A549 (cell line): ENCODE measurements at regions not wholly inside any gene's neighbourhood (a gene's known extent, or its start where the extent isn't known, plus 50 kb on each side); places are given as distances from the start of the nearest gene placed in this dataset.

Source experiments
- ATAC-seq, 2 experiments: fragments of 200-7000 bp in 1 of 2; fragments of >200 bp in 1 of 2; cut with Nextera tagmentation in 1 of 2; cut with Tn5 transposase in 1 of 2; 3 replicates each; pipeline versions ENCODE4 v1.8.0 to v1.9.1; 2018 to 2020; ENCODE audit warnings: mild to moderate bottlenecking in 1 of 2, moderate library complexity in 1 of 2
- CTCF ChIA-PET: fragments of 300-600 bp; sonication (Branson Sonifier 250); formaldehyde crosslinking; extraction: SDS; loops from one replicate; lab custom pipeline; 2021; ENCODE audit warnings: antibody characterized with exemption, inconsistent platforms; lab: Yijun Ruan, JAX
- POLR2A ChIA-PET: fragments of 350-600 bp; formaldehyde crosslinking; extraction: SDS; loops from one replicate; lab custom pipeline; 2021; ENCODE audit warnings: antibody characterized with exemption, inconsistent platforms; lab: Yijun Ruan, JAX
- DNase-seq, 2 experiments: peaks; one replicate each; pipeline versions ENCODE4 v3.0.0 to v3.0.0-alpha.2; 2011 to 2016; ENCODE audit warnings: low read depth in 1 of 2, low spot score in 1 of 2
- FAIRE-seq: peaks from 2 replicates; lab custom pipeline; 2011; peaks lifted over from hg19 to GRCh38; lab: Jason Lieb, UNC
- H3K27ac ChIP-seq, 2 experiments: fragments of >200 bp; sonication (Bioruptor Twin); formaldehyde crosslinking; 3 replicates each; pipeline ENCODE4 v1.5.1; 2016 to 2017
- H3K4me1 ChIP-seq: fragments of >200 bp; sonication (Bioruptor Twin); formaldehyde crosslinking; 3 replicates; pipeline ENCODE4 v1.6.1; 2016
- H3K4me2 ChIP-seq: fragments of >200 bp; sonication (Bioruptor Twin); formaldehyde crosslinking; 3 replicates; pipeline ENCODE4 v1.6.1; 2016
- H3K4me3 ChIP-seq: fragments of >200 bp; sonication (Bioruptor Twin); formaldehyde crosslinking; 3 replicates; pipeline ENCODE4 v1.5.1; 2016
- H3K9me3 ChIP-seq: fragments of >200 bp; sonication (Bioruptor Twin); formaldehyde crosslinking; 3 replicates; pipeline ENCODE4 v1.6.1; 2016
- CBX8 ChIP-seq: fragments of 200-600 bp; sonication (generic); IDR thresholded peaks from 2 replicates; pipeline ENCODE4 v1.6.1; 2016
- CEBPB ChIP-seq, 2 experiments: fragments of >200 bp in 1 of 2; sonication (Bioruptor Twin) in 1 of 2; formaldehyde crosslinking in 1 of 2; IDR thresholded peaks; 2 replicates each; pipeline ENCODE4 v1.6.1; 2012 to 2016
- CHD2 ChIP-seq: fragments of 150-350 bp; IDR thresholded peaks from 2 replicates; pipeline ENCODE4 v1.6.1; 2014; ENCODE audit warnings: low read length; ENCODE audit not compliant: partially characterized antibody
- CHD4 ChIP-seq: fragments of 200-600 bp; sonication (generic); IDR thresholded peaks from 2 replicates; pipeline ENCODE4 v1.6.1; 2016; ENCODE audit warnings: antibody characterized with exemption, mild to moderate bottlenecking, borderline replicate concordance
- FOSB ChIP-seq: fragments of 250-450 bp; sonication (Bioruptor Pico); IDR thresholded peaks from 2 replicates; pipeline ENCODE4 v1.5.0; 2020; ENCODE audit warnings: mild to moderate bottlenecking, moderate library complexity
- HOXA7 ChIP-seq: fragments of 250-450 bp; sonication (Bioruptor Pico); IDR thresholded peaks from 2 replicates; pipeline ENCODE4 v1.5.0; 2020; ENCODE audit warnings: mild to moderate bottlenecking, moderate library complexity
- HOXB13 ChIP-seq: fragments of 250-450 bp; sonication (Bioruptor Pico); IDR thresholded peaks from 2 replicates; pipeline ENCODE4 v1.5.0; 2020; ENCODE audit warnings: low read depth, mild to moderate bottlenecking, moderate library complexity
- KDM5A ChIP-seq: fragments of 200-600 bp; sonication (generic); IDR thresholded peaks from 2 replicates; pipeline ENCODE4 v1.6.1; 2016; ENCODE audit warnings: antibody characterized with exemption, mild to moderate bottlenecking
- MAFK ChIP-seq: fragments of 450-650 bp; IDR thresholded peaks from 2 replicates; pipeline ENCODE4 v1.6.1; 2014; ENCODE audit not compliant: partially characterized antibody
- MAZ ChIP-seq: fragments of 150-350 bp; IDR thresholded peaks from 2 replicates; pipeline ENCODE4 v1.6.1; 2014; ENCODE audit warnings: antibody characterized with exemption, low read depth, low read length, borderline replicate concordance
- POLR2A ChIP-seq: IDR thresholded peaks from 2 replicates; pipeline ENCODE4 v1.6.1; 2012; ENCODE audit warnings: mild to moderate bottlenecking, low read length
- RAD21 ChIP-seq, 2 experiments: fragments of >200 bp in 1 of 2; sonication (Bioruptor Twin) in 1 of 2; formaldehyde crosslinking in 1 of 2; IDR thresholded peaks in 1 of 2; conservative IDR thresholded peaks in 1 of 2; 2 replicates in 1 of 2; 3 replicates in 1 of 2; pipeline ENCODE4 v1.6.1; 2012 to 2018; ENCODE audit warnings: inconsistent platforms in 1 of 2
- RARB ChIP-seq: fragments of 250-450 bp; sonication (Bioruptor Pico); IDR thresholded peaks from 2 replicates; pipeline ENCODE4 v1.8.0; 2021; ENCODE audit warnings: mild to moderate bottlenecking, moderate library complexity
- RNF2 ChIP-seq: fragments of 200-600 bp; sonication (generic); IDR thresholded peaks from 2 replicates; pipeline ENCODE4 v1.6.1; 2016; ENCODE audit warnings: low read depth, mild to moderate bottlenecking, antibody characterized with exemption, moderate library complexity, borderline replicate concordance
- TP53 ChIP-seq: fragments of 250-450 bp; sonication (Bioruptor Pico); IDR thresholded peaks from 2 replicates; pipeline ENCODE4 v1.5.0; 2021; ENCODE audit warnings: mild to moderate bottlenecking, moderate library complexity
- ZFP36 ChIP-seq: fragments of 450-650 bp; IDR thresholded peaks from 2 replicates; pipeline ENCODE4 v1.6.1; 2014; ENCODE audit warnings: borderline replicate concordance; ENCODE audit not compliant: partially characterized antibody
- ZSCAN20 ChIP-seq: fragments of 250-450 bp; sonication (Bioruptor Pico); IDR thresholded peaks from 2 replicates; pipeline ENCODE4 v1.8.0; 2022; ENCODE audit warnings: mild to moderate bottlenecking, moderate library complexity
- WGBS: methylation state at CpG from one replicate; pipeline ENCODE4 v1.1.6; 2017; ENCODE audit errors: missing lambda C conversion rate; 5-methylcytosine and 5-hydroxymethylcytosine counted together
- TF ChIP-seq, protein P1 (sequence below): IDR thresholded peaks from 2 replicates; pipeline ENCODE4 v1.6.1; 2012
- TF ChIP-seq, protein P2 (sequence below): IDR thresholded peaks from 2 replicates; pipeline ENCODE4 v1.6.1; 2012
- TF ChIP-seq, protein P3 (sequence below): fragments of >200 bp; sonication (Bioruptor Twin); formaldehyde crosslinking; IDR thresholded peaks from 3 replicates; pipeline ENCODE4 v1.5.1; 2016
- TF ChIP-seq, protein P4 (sequence below): fragments of 200-600 bp; sonication (generic); IDR thresholded peaks from 2 replicates; pipeline ENCODE4 v1.6.1; 2016; ENCODE audit warnings: antibody characterized with exemption, mild to moderate bottlenecking, moderate library complexity
- TF ChIP-seq, protein P5 (sequence below): fragments of 250-450 bp; sonication (Bioruptor Pico); IDR thresholded peaks from 2 replicates; pipeline ENCODE4 v1.5.0; 2021; ENCODE audit warnings: mild to moderate bottlenecking, moderate library complexity, borderline replicate concordance

DNA sequence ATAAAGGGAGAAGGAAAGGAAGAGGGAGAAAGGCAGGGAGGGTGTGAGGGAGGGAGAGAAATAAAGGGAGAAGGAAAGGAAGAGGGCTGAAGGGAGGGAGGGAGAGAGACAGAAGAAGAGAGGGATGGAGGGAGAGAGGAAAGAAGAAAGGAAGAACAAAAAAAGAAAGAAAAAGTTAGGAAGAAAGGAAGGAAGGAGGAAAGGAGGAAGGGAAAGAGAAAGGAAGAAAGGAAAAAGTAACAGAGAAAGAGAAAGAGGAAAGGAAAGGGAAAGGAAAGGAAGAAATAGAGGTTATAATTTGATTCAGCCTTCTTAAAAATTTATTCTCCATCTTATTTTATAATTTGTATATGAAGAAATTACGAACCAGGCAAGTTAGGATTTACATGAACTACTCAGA is 836.6 kb upstream of the C9orf72 start:
- Histone ChIP-seq H3K9me3 (no peaks in the 10 kb centered on the region), H3K4me2 (no peak overlapping the region), H3K27ac (no peak overlapping the region), H3K4me3 (no peak overlapping the region), H3K4me1 (no peaks in the 10 kb centered on the region)
- no peak for TF ChIP-seq MAZ
- TF ChIP-seq HOXB13 (CRISPR knock-in tag), result no peak
- TF ChIP-seq CBX8, result no peak
- no peak for TF ChIP-seq RARB
- TF ChIP-seq, protein P1, sequence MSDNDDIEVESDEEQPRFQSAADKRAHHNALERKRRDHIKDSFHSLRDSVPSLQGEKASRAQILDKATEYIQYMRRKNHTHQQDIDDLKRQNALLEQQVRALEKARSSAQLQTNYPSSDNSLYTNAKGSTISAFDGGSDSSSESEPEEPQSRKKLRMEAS, result no peak
- TF ChIP-seq, protein P2, sequence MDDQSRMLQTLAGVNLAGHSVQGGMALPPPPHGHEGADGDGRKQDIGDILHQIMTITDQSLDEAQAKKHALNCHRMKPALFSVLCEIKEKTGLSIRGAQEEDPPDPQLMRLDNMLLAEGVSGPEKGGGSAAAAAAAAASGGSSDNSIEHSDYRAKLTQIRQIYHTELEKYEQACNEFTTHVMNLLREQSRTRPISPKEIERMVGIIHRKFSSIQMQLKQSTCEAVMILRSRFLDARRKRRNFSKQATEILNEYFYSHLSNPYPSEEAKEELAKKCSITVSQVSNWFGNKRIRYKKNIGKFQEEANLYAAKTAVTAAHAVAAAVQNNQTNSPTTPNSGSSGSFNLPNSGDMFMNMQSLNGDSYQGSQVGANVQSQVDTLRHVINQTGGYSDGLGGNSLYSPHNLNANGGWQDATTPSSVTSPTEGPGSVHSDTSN, result no peak
- no peak for TF ChIP-seq ZSCAN20 (CRISPR knock-in tag)
- TF ChIP-seq, protein P3, sequence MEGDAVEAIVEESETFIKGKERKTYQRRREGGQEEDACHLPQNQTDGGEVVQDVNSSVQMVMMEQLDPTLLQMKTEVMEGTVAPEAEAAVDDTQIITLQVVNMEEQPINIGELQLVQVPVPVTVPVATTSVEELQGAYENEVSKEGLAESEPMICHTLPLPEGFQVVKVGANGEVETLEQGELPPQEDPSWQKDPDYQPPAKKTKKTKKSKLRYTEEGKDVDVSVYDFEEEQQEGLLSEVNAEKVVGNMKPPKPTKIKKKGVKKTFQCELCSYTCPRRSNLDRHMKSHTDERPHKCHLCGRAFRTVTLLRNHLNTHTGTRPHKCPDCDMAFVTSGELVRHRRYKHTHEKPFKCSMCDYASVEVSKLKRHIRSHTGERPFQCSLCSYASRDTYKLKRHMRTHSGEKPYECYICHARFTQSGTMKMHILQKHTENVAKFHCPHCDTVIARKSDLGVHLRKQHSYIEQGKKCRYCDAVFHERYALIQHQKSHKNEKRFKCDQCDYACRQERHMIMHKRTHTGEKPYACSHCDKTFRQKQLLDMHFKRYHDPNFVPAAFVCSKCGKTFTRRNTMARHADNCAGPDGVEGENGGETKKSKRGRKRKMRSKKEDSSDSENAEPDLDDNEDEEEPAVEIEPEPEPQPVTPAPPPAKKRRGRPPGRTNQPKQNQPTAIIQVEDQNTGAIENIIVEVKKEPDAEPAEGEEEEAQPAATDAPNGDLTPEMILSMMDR, result no peak
- TF ChIP-seq, protein P4, sequence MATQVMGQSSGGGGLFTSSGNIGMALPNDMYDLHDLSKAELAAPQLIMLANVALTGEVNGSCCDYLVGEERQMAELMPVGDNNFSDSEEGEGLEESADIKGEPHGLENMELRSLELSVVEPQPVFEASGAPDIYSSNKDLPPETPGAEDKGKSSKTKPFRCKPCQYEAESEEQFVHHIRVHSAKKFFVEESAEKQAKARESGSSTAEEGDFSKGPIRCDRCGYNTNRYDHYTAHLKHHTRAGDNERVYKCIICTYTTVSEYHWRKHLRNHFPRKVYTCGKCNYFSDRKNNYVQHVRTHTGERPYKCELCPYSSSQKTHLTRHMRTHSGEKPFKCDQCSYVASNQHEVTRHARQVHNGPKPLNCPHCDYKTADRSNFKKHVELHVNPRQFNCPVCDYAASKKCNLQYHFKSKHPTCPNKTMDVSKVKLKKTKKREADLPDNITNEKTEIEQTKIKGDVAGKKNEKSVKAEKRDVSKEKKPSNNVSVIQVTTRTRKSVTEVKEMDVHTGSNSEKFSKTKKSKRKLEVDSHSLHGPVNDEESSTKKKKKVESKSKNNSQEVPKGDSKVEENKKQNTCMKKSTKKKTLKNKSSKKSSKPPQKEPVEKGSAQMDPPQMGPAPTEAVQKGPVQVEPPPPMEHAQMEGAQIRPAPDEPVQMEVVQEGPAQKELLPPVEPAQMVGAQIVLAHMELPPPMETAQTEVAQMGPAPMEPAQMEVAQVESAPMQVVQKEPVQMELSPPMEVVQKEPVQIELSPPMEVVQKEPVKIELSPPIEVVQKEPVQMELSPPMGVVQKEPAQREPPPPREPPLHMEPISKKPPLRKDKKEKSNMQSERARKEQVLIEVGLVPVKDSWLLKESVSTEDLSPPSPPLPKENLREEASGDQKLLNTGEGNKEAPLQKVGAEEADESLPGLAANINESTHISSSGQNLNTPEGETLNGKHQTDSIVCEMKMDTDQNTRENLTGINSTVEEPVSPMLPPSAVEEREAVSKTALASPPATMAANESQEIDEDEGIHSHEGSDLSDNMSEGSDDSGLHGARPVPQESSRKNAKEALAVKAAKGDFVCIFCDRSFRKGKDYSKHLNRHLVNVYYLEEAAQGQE, result no peak
- TF ChIP-seq RAD21 (conservative IDR thresholded peaks at IDR 0.05 in 1 of 2, IDR thresholded peaks at IDR 0.05 in 1 of 2), result no peak
- no peak for TF ChIP-seq CEBPB (IDR thresholded peaks at IDR 0.05)
- TF ChIP-seq HOXA7, result no peak
- ATAC-seq (no peak), FAIRE-seq (no peak), DNase-seq (no peak)
- ChIA-PET CTCF (no interaction called here), POLR2A (no interaction called here)
- WGBS, result 0% methylated on average over 1 of the region's 1 CpG

DNA sequence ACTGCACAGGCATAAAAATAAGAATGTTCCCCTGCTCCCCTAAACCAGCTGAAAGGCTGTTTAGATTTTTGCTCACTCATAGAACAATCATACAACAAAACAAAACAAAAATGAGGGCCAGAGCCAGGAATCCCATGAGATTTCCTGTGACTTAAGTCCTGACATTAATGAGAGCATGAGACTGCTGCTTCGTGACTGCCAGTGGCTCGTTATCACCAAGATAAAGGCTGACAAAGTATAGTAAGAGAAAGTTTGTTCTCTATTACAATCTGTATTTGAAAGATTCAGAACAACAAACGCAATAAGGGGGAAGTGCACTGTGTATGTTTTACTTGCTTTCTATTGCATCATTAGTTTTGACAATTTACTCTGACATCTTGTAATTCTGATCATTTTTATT is 837.1 kb upstream of the C9orf72 start:
- no peak for TF ChIP-seq POLR2A
- no peak for TF ChIP-seq CBX8
- no peak for TF ChIP-seq KDM5A
- TF ChIP-seq RARB, result no peak
- no peak for TF ChIP-seq CHD4
- TF ChIP-seq ZFP36, result no peak
- TF ChIP-seq RNF2, result no peak
- TF ChIP-seq TP53 (CRISPR knock-in tag), result no peak
- no peak for TF ChIP-seq MAFK
- no peak for TF ChIP-seq CHD2
- TF ChIP-seq, protein P5, sequence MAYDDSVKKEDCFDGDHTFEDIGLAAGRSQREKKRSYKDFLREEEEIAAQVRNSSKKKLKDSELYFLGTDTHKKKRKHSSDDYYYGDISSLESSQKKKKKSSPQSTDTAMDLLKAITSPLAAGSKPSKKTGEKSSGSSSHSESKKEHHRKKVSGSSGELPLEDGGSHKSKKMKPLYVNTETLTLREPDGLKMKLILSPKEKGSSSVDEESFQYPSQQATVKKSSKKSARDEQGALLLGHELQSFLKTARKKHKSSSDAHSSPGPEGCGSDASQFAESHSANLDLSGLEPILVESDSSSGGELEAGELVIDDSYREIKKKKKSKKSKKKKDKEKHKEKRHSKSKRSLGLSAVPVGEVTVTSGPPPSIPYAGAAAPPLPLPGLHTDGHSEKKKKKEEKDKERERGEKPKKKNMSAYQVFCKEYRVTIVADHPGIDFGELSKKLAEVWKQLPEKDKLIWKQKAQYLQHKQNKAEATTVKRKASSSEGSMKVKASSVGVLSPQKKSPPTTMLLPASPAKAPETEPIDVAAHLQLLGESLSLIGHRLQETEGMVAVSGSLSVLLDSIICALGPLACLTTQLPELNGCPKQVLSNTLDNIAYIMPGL (CRISPR knock-in tag), result no peak
- TF ChIP-seq, protein P3, result no peak
- no peak for TF ChIP-seq FOSB (CRISPR knock-in tag)
- ATAC-seq (no peak), DNase-seq (no peak), FAIRE-seq (no peak)
- Histone ChIP-seq H3K4me2 (no peak overlapping the region), H3K4me1 (no peaks in the 10 kb centered on the region), H3K9me3 (no peaks in the 10 kb centered on the region), H3K4me3 (no peak overlapping the region), H3K27ac (no peak overlapping the region)
- 0% methylated on average over 3 of the region's 3 CpGs for WGBS
- CTCF ChIA-PET, result no interaction called here
- POLR2A ChIA-PET, result no interaction called here
